Activated CD4-positive, alpha-beta T cell treated with anti-CD3 and anti-CD28 coated beads, Interleukin-2, amount 50 U/mL, for 24 hours (primary cell): ENCODE measurements at regions not wholly inside any gene's neighbourhood (a gene's known extent, or its start where the extent isn't known, plus 50 kb on each side); places are given as distances from the start of the nearest gene placed in this dataset.

ENCODE experiments used
- DNase-seq, 2 donors: peaks; one replicate each; pipeline ENCODE4 v3.0.0-alpha.2; 2020; ENCODE audit warnings: low read depth in 1 of 2, low spot score in 1 of 2

- no peak for DNase-seq
Observed at GRCh38 chr19:30082611-30083010, 140.6 kb downstream of the URI1 start.

- no peak for DNase-seq
Observed at GRCh38 chr19:30083125-30083681, 141.2 kb downstream of the URI1 start.

GRCh38 chr19:30083701-30084156 lies 141.7 kb downstream of the URI1 start:
- no peak for DNase-seq

GRCh38 chr19:30084390-30084819 lies 142.4 kb downstream of the URI1 start:
- DNase-seq, result no peak

- DNase-seq, result no peak
Observed at GRCh38 chr19:30085394-30085793, 143.4 kb downstream of the URI1 start.

- no peak for DNase-seq
Observed at GRCh38 chr19:30086220-30086619, 144.2 kb downstream of the URI1 start.

GRCh38 chr19:30086916-30087315 lies 144.9 kb downstream of the URI1 start:
- DNase-seq, result no peak

- DNase-seq, result no peak
Observed at GRCh38 chr19:30087381-30088138, 145.5 kb downstream of the URI1 start.

- no peak for DNase-seq
Observed at GRCh38 chr19:30088567-30088966, 146.5 kb downstream of the URI1 start.

- DNase-seq, result no peak
Observed at GRCh38 chr19:30089086-30089665, 147.1 kb downstream of the URI1 start.

- DNase-seq, result no peak
Observed at GRCh38 chr19:30090476-30090875, 148.4 kb downstream of the URI1 start.

- no peak for DNase-seq
Observed at GRCh38 chr19:30090963-30091362, 148.9 kb downstream of the URI1 start.

- DNase-seq, result no peak
Observed at GRCh38 chr19:30091456-30091855, 149.4 kb downstream of the URI1 start.

GRCh38 chr19:30091856-30092255 lies 149.8 kb downstream of the URI1 start:
- no peak for DNase-seq

GRCh38 chr19:30092721-30093569 lies 150.9 kb downstream of the URI1 start:
- no peak for DNase-seq

- no peak for DNase-seq
Observed at GRCh38 chr19:30093966-30094755, 152.1 kb downstream of the URI1 start.

GRCh38 chr19:30094756-30095140 lies 152.7 kb downstream of the URI1 start:
- no peak for DNase-seq

- no peak for DNase-seq
Observed at GRCh38 chr19:30095171-30095570, 153.1 kb downstream of the URI1 start.

- DNase-seq, result no peak
Observed at GRCh38 chr19:30096596-30097370, 154.7 kb downstream of the URI1 start.

- DNase-seq, result no peak
Observed at GRCh38 chr19:30097746-30098280, 155.8 kb downstream of the URI1 start.
